Suppressor macrophage treated with lipopolysaccharide for 4 hours (primary cell): ENCODE measurements at regions not wholly inside any gene's neighbourhood (a gene's known extent, or its start where the extent isn't known, plus 50 kb on each side); places are given as distances from the start of the nearest gene placed in this dataset.

ENCODE experiments used
- DNase-seq: peaks from one replicate; pipeline ENCODE4 v3.0.0-alpha.2; 2020

- DNase-seq, result no peak
Measured at GRCh38 chr2:71747559-71747958, 294.2 kb downstream of the DYSF start.

- DNase-seq, result no peak
Measured at GRCh38 chr2:71746946-71747501, 293.7 kb downstream of the DYSF start.

DNA sequence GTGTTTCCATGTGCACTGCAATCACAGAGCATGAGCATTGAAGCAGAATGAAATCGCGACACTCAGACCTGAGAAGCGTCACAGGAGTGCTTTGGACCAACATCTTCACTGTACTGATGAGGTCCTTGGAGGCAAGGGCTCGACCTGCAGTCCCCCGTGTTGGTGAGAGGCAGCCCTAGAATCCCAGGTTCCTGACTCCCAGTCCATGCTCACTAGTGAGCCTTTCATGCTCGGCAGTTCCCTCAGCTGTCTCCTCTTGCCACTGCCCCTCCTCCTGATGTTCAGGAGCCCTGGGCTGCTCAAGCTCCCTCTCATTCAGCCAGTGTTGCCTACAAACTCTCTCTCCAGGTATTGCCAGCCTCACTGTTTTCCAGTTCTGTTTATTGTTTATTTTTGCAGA is 291.4 kb downstream of the DYSF start:
- DNase-seq, result no peak

DNA sequence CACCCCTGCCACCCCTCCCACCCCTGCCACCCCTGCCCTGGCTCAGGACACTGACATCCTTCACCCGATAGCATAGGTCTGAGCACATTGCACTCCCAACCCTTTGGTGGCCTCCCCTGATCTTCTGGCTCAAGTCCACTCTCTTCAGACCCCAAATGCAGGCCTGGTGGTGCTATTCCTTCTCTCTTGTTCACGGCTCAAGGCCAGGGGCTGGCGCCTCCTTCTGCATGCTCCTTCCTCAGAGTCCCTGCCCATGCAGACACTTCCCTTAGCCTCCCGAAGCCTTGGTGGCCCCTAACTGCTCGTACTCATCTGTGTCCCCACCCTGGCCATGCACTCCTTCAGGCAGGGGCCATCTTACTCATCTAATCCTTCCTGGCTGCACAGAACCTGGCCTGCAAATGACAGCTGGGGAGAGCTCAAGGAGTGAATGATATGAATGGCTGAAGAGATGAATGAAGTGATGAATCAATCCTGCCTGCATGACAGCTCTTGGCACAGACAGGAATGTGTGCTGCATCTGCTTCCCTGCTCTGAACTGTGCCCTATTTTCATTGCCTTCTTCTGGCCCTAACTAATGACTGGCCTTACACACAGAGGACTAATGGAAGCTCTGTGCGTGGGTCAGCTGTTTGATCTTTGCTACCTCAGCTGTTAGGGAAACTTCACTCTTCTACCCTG is 290.8 kb downstream of the DYSF start:
- no peak for DNase-seq

- no peak for DNase-seq
Measured at GRCh38 chr2:71742953-71743601, 289.7 kb downstream of the DYSF start.

DNA sequence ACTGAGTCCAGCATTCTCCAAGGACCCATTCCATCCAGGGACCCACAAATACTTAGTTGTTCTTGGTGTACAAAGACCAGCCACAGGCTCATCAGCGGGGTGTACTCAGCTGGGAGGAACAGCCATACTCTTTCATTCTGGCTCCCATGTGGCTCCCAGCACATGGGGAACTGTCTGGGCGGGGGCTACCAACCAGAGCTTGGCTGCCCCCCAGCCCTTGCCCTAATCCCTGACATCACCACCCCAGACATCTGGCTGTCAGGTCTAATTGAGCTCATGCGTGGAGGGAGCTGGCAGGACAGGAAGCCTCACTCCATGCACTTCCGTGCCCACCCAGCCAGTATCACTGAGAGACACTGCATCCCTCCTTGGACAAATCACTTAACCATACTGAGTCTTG is 283.6 kb downstream of the DYSF start:
- DNase-seq, result no peak

GRCh38 chr2:71736091-71736861 is 282.9 kb downstream of the DYSF start:
- DNase-seq, result no peak
